HG03103 (cell line): ENCODE measurements at regions not wholly inside any gene's neighbourhood (a gene's known extent, or its start where the extent isn't known, plus 50 kb on each side); places are given as distances from the start of the nearest gene placed in this dataset.

Experiments used
- ATAC-seq: cut with Tn5 transposase; IDR thresholded peaks from one replicate; pipeline ENCODE4 v1.9.1; 2021; ENCODE audit warnings: low read depth; ENCODE audit not compliant: unreplicated experiment

GRCh38 chr4:34850421-34850820 is 1393.9 kb downstream of the ARAP2 start:
- no peak for ATAC-seq

DNA sequence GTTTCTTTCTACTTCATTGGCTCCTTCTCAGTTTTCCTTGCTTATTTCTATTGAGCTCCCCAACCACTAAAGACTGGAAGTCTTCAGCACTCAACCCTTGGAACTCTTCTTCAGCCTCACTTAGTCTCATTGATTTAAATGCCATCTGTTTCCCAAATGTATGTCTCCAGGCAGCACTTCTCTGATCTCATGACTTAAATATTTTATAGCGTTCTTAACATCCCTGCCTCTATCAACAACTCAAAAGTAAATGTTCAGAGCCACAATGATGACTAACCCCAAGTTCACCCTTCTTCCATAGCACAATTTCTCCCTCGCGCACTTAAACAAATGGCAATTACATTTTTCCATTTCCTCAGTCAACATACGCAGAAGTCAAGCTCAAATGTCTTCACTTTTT is 1393.3 kb downstream of the ARAP2 start:
- ATAC-seq, result no peak

DNA sequence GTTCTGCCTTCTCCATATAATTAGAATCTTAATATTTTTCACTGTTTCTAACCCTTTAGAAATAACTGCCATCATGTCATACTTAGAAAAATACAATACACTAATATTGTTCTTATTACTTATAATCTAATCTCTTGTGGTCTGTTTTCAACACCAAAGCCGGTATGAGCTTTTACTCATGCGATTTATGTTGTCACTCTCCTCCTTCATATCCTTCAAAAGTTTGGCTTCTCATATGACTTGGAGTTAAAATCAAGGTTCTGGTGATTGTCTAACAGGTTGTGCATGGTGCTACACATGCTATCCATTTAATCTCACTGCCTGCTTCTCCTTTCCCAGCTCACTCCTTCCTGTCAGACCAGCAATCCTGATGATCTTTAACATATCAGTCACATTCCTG is 1392.9 kb downstream of the ARAP2 start:
- no peak for ATAC-seq

DNA sequence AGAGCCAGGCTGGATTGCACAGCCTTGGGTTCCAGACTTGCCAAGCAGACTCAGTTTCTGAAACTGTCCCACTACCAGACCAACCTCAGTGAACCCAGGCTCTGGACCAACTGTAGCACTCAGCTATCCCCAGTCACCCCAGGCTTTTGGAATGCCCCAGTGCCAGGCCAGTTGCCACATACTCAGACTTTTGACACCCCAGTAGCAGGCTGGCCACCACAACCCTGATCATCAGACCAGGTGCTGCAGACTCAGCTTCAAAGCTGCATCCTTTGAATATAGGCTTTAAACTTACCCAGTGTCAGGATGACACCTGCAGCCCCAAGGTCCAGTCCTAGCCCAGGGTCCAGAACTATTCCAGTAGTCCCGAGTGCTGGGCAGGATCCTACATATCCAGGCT is 1389.9 kb downstream of the ARAP2 start:
- no peak for ATAC-seq

- no peak for ATAC-seq
Measured at GRCh38 chr4:34861666-34862065, 1382.6 kb downstream of the ARAP2 start.

- ATAC-seq, result no peak
Measured at GRCh38 chr4:34878961-34879360, 1365.4 kb downstream of the ARAP2 start.

DNA sequence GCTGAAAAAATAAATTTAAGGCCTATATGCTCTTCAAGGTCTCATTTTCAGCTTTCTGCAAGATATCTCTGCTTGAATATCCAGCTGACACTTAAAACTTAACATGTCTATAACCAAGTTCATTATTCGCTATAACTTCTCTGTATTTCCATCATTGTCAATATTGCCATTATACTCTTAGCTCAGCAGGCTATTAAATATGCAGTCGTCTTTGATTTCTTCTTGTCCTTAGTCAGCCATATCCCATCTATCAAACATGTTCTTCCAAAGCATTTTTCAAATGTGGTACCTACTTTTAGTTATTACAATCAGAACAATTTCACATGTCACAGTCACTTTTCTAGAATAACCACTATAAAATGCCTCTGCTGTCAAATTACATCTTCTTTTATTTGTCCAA is 1364.1 kb downstream of the ARAP2 start:
- ATAC-seq, result no peak

GRCh38 chr4:34891892-34892291 is 1352.4 kb downstream of the ARAP2 start:
- ATAC-seq, result no peak

GRCh38 chr4:34893382-34893781 is 1350.9 kb downstream of the ARAP2 start:
- ATAC-seq, result no peak

- ATAC-seq, result no peak
Measured at GRCh38 chr4:34920032-34920431, 1324.3 kb downstream of the ARAP2 start.

- no peak for ATAC-seq
Measured at GRCh38 chr4:34921391-34921790, 1322.9 kb downstream of the ARAP2 start.

- ATAC-seq, result no peak
Measured at GRCh38 chr4:34922325-34922724, 1322.0 kb downstream of the ARAP2 start.

DNA sequence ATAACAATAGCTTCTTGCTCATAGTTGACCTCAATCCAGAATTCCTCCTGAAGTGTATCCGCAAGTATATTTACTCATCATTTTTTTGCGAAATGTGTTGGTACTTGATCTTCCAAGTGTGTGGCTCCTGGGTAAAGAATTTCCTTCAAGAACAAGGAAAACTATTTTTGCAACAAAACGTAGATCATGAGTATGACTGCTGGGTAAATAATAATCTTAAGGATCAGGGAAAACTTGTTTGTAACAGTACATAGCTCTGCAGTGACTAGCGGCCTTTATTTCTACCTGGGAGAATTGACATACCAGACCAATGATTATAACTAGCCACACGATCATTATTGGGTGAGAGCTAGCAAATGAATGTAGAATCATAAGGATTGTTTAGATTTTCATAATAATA is 1311.7 kb downstream of the ARAP2 start:
- ATAC-seq, result no peak

- ATAC-seq, result no peak
Measured at GRCh38 chr4:34935739-34936138, 1308.6 kb downstream of the ARAP2 start.

- no peak for ATAC-seq
Measured at GRCh38 chr4:34939073-34939472, 1305.2 kb downstream of the ARAP2 start.

- ATAC-seq, result no peak
Measured at GRCh38 chr4:34943741-34944386, 1300.5 kb downstream of the ARAP2 start.

DNA sequence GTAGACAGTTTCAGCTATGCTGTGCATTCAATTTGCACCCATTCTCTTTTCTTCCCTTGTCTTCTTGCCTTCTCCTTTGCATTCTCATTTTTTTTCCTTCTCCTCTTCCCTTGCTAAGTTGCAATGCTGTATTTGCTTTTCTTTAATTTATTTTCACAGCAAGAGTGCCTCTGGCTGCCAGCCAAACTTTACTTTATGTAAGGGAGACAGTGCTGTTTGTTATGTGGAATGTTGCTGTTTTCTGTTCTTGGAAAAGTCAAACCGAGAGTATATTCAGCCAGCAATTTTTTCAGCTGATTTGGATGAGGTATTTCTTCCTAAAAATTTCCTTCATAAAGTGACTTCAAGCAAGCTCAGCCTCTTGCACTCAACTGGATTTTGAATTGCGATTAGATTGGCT is 1293.4 kb downstream of the ARAP2 start:
- no peak for ATAC-seq

DNA sequence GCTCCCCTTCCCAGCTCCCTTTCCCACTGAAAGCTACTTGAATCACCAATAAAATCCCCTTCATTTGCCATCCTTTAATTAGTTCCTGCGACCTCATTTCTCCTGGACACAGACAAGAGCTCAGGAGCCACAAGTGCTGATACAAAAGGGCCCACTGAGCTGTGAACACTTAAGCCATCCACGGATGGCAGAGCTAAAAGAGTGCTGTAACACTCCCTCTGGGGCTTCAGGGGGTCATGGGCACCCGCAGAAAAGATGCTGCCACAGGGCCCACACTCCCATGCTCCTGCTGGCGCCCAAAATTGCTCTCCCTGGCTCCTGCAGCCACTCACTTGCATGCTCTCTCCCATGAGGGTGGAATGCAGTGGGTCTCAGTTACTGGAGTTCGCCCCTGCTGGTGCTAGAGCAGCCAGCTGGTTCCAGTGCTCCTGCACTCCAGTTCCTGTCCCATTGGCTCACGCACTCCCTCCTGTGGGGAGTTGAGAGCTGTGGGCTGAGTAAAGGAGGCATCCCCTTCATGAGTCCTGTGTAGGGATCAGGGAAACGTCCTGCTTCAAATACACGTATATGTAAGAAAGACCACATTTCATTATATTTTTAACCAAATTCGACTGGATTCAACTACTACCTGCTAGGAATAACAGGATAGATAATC is 1291.0 kb downstream of the ARAP2 start:
- ATAC-seq, result no peak

GRCh38 chr4:34964613-34965012 is 1279.7 kb downstream of the ARAP2 start:
- ATAC-seq, result no peak

- no peak for ATAC-seq
Measured at GRCh38 chr4:34972189-34972588, 1272.1 kb downstream of the ARAP2 start.

DNA sequence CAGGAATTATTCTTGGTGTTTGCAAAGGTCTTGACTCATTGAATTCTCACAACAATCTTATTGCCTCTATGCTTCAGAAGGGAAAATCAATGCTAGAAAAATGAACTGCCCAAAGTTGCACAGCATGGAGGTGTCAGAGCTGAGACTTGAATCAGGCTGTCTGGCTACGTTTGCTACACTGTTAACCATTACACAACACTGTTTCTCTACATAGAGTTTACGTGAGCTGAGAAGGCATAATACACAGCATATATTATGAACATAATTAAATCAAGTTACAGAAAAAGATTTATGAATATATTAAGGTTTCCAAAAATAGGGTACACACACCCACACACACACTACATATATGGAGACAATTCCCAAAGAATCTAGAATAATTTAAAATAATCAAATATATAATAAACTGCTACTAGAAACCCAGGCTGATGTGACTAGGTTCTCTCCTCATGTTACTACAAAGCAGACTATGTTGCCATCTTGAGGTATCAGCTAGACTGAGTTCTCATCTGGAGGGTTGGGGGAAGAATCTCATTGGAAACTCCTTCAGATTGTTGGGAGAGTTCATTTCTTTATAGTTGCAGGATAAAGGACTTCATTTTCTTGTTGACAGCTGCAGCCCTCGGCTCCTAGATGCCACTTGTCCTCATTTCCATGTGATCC is 1270.5 kb downstream of the ARAP2 start:
- ATAC-seq, result no peak

DNA sequence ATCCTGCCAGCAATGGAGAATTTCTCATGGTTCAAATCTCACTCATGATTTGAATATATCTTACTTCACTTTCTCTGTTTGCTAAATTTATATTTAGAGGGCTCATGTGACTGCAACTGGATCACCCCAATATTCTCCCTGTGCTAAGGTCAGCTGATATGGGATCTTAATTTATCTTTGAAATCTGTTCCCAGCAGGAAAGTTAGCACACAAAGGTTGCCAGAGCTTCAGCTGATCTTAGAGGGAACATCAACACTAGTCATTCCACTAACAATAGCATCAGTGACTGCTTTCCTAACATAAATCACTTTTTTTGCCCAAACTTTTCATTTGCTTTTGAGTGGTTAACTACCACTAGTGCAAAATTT is 1270.0 kb downstream of the ARAP2 start:
- ATAC-seq, result no peak
